ENCODE measurements at regions not wholly inside any gene's neighbourhood (a gene's known extent, or its start where the extent isn't known, plus 50 kb on each side); places are given as distances from the start of the nearest gene placed in this dataset.

GRCh38 chr2:173829727-173830126 lies 135.4 kb downstream of the SP3 start:
- WGBS, 3 donors: 61 to 69% (median 64%) methylated on average over 4 of the region's 4 CpGs

GRCh38 chr2:173830170-173830569 lies 135.0 kb downstream of the SP3 start:
- intact Hi-C loops (cut with DNase I): no loop called here
- no peak for DNase-seq
- no peak for TF ChIP-seq CTCF (IDR thresholded peaks at IDR 0.05)

More at GRCh38 chr2:173829727-173830126, 135.4 kb downstream of the SP3 start:
- H3K36me3 ChIP-seq (ENCODE audit: insufficient read depth in 1 of 2, low read depth in 1 of 2): no peaks in the 10 kb centered on the region
- ATAC-seq (no peak), DNase-seq (no peak)
- TF ChIP-seq CTCF (IDR thresholded peaks at IDR 0.05): no peak
- H3K27ac ChIP-seq: no peak overlapping the region
- no peak overlapping the region for H3K4me3 ChIP-seq
- intact Hi-C loops (cut with DNase I): no loop called here
- H3K4me1 ChIP-seq: no peaks in the 10 kb centered on the region
- H3K27me3 ChIP-seq (ENCODE audit: insufficient read depth in 3 of 3, low read length in 2 of 3): no peaks in the 10 kb centered on the region
- no peaks in the 10 kb centered on the region for H3K9me3 ChIP-seq

GRCh38 chr2:173831312-173832229 lies 133.6 kb downstream of the SP3 start:
- Histone ChIP-seq H3K9me3 (no peaks in the 10 kb centered on the region), H3K4me3 (no peak overlapping the region), H3K36me3 (ENCODE audit: insufficient read depth in 1 of 2, low read depth in 1 of 2) (no peaks in the 10 kb centered on the region), H3K4me1 (no peaks in the 10 kb centered on the region), H3K27ac (no peak overlapping the region), H3K27me3 (ENCODE audit: insufficient read depth in 3 of 3, low read length in 2 of 3) (no peaks in the 10 kb centered on the region)
- DNase-seq (peak; percentile 51 to 73), ATAC-seq (peak; percentile 44 to 80 (median 62))
- TF ChIP-seq CTCF (IDR thresholded peaks at IDR 0.05): no peak
- WGBS, 3 donors: 71 to 79% (median 75%) methylated on average over 11 of the region's 11 CpGs
- intact Hi-C loops (cut with DNase I): no loop called here

More at GRCh38 chr2:173830170-173830569, 135.0 kb downstream of the SP3 start:
- 58 to 78% (median 64%) methylated on average over 4 of the region's 4 CpGs for WGBS, 3 donors
- H3K4me3 ChIP-seq: no peak overlapping the region
- H3K9me3 ChIP-seq: no peaks in the 10 kb centered on the region
- H3K27ac ChIP-seq: no peak overlapping the region
- H3K27me3 ChIP-seq (ENCODE audit: insufficient read depth in 3 of 3, low read length in 2 of 3): no peaks in the 10 kb centered on the region
- H3K4me1 ChIP-seq: no peaks in the 10 kb centered on the region
- no peaks in the 10 kb centered on the region for H3K36me3 ChIP-seq (ENCODE audit: insufficient read depth in 1 of 2, low read depth in 1 of 2)
- peak in 2 of 4 donors; percentile 27 to 67 for ATAC-seq

GRCh38 chr2:173834141-173834540 lies 131.0 kb downstream of the SP3 start:
- H3K36me3 ChIP-seq (ENCODE audit: insufficient read depth in 1 of 2, low read depth in 1 of 2): no peaks in the 10 kb centered on the region
- no peaks in the 10 kb centered on the region for H3K27me3 ChIP-seq (ENCODE audit: insufficient read depth in 3 of 3, low read length in 2 of 3)
- no peak for TF ChIP-seq CTCF (IDR thresholded peaks at IDR 0.05)
- no peaks in the 10 kb centered on the region for H3K4me1 ChIP-seq
- H3K4me3 ChIP-seq: no peak overlapping the region
- no peak for ATAC-seq
- no peak overlapping the region for H3K27ac ChIP-seq
- intact Hi-C loops (cut with DNase I): no loop called here
- no peak for DNase-seq
- H3K9me3 ChIP-seq: no peaks in the 10 kb centered on the region
- 88 to 94% (median 91%) methylated on average over 2 of the region's 2 CpGs for WGBS, 3 donors
